Liver (tissue), 8 donors: ENCODE measurements at regions not wholly inside any gene's neighbourhood (a gene's known extent, or its start where the extent isn't known, plus 50 kb on each side); places are given as distances from the start of the nearest gene placed in this dataset.

Experiments used
- DNase-seq: peaks from one replicate; pipeline ENCODE4 v3.0.0-alpha.2; 2017; ENCODE audit warnings: low spot score
- H3K27ac ChIP-seq, 2 donors: one replicate each; pipeline ENCODE4 v1.7.0; 2013; ENCODE audit warnings: inconsistent platforms in 2 of 2, low read length in 2 of 2, control low read depth in 1 of 2, low read depth in 1 of 2, mild to moderate bottlenecking in 1 of 2
- H3K27me3 ChIP-seq, 4 donors: one replicate each; pipeline versions ENCODE4 v1.6.1 to v1.7.0; 2013; ENCODE audit warnings: low read length in 3 of 4, inconsistent platforms in 1 of 4, mild to moderate bottlenecking in 1 of 4, moderate library complexity in 1 of 4; ENCODE audit not compliant: control insufficient read depth in 4 of 4, insufficient read depth in 4 of 4
- H3K36me3 ChIP-seq, 4 donors: one replicate each; pipeline versions ENCODE4 v1.6.1 to v1.7.0; 2013; ENCODE audit warnings: low read length in 3 of 4, mild to moderate bottlenecking in 3 of 4, low read depth in 1 of 4, moderate library complexity in 1 of 4; ENCODE audit not compliant: control insufficient read depth in 4 of 4, insufficient read depth in 3 of 4
- H3K4me1 ChIP-seq, 4 donors: one replicate each; pipeline versions ENCODE4 v1.6.1 to v1.7.0; 2013; ENCODE audit warnings: low read length in 3 of 4, mild to moderate bottlenecking in 3 of 4, moderate library complexity in 1 of 4; ENCODE audit not compliant: control insufficient read depth in 4 of 4, insufficient read depth in 4 of 4
- H3K4me3 ChIP-seq, 3 donors: one replicate each; pipeline versions ENCODE4 v1.6.1 to v1.7.0; 2013; ENCODE audit warnings: low read length in 3 of 3, control low read depth in 1 of 3, low read depth in 1 of 3, mild to moderate bottlenecking in 1 of 3
- H3K9ac ChIP-seq, 2 donors: one replicate each; pipeline ENCODE4 v1.7.0; 2013; ENCODE audit warnings: low read length in 2 of 2, mild to moderate bottlenecking in 2 of 2, moderate library complexity in 2 of 2, control low read depth in 1 of 2, low read depth in 1 of 2
- H3K9me3 ChIP-seq, 4 donors: one replicate each; pipeline versions ENCODE4 v1.6.1 to v1.7.0; 2013; ENCODE audit warnings: low read length in 3 of 4; ENCODE audit not compliant: control insufficient read depth in 4 of 4
- ATF3 ChIP-seq: IDR thresholded peaks from 2 replicates; pipeline ENCODE4 v1.6.1; 2016; ENCODE audit warnings: antibody characterized with exemption
- CTCF ChIP-seq: fragments of 150-350 bp; IDR thresholded peaks from 2 replicates; pipeline ENCODE4 v1.5.1; 2017; ENCODE audit warnings: improper control_type of control experiment, low read depth, low read length; ENCODE audit not compliant: missing input control
- EGR1 ChIP-seq, 2 donors: IDR thresholded peaks; 2 replicates each; pipeline ENCODE4 v1.6.1; 2016 to 2018; ENCODE audit warnings: antibody characterized with exemption in 2 of 2, low read depth in 2 of 2
- FOXA1 ChIP-seq: IDR thresholded peaks from 2 replicates; pipeline ENCODE4 v1.6.1; 2016; ENCODE audit warnings: antibody characterized with exemption
- FOXA2 ChIP-seq: IDR thresholded peaks from 2 replicates; pipeline ENCODE4 v1.6.1; 2016; ENCODE audit warnings: antibody characterized with exemption
- GABPA ChIP-seq, 2 donors: IDR thresholded peaks in 1 of 2; conservative IDR thresholded peaks in 1 of 2; 2 replicates each; pipeline ENCODE4 v1.6.1; 2016; ENCODE audit warnings: antibody characterized with exemption in 2 of 2, mild to moderate bottlenecking in 1 of 2, moderate library complexity in 1 of 2
- HNF4A ChIP-seq, 2 donors: conservative IDR thresholded peaks; 2 replicates each; pipeline ENCODE4 v1.6.1; 2016; ENCODE audit warnings: antibody characterized with exemption in 2 of 2, mild to moderate bottlenecking in 2 of 2
- HNF4G ChIP-seq: IDR thresholded peaks from 2 replicates; pipeline ENCODE4 v1.6.1; 2016; ENCODE audit warnings: antibody characterized with exemption
- JUND ChIP-seq, 2 donors: IDR thresholded peaks; 2 replicates each; pipeline ENCODE4 v1.6.1; 2016; ENCODE audit warnings: antibody characterized with exemption in 2 of 2
- MAX ChIP-seq: IDR thresholded peaks from 2 replicates; pipeline ENCODE4 v1.6.1; 2016; ENCODE audit warnings: antibody characterized with exemption
- NR2F2 ChIP-seq: IDR thresholded peaks from 2 replicates; pipeline ENCODE4 v1.6.1; 2016; ENCODE audit warnings: antibody characterized with exemption
- RAD21 ChIP-seq, 2 donors: IDR thresholded peaks; 2 replicates each; pipeline ENCODE4 v1.6.1; 2016; ENCODE audit warnings: antibody characterized with exemption in 2 of 2, mild to moderate bottlenecking in 2 of 2
- REST ChIP-seq: IDR thresholded peaks from 2 replicates; pipeline ENCODE4 v1.6.1; 2016; ENCODE audit warnings: antibody characterized with exemption, mild to moderate bottlenecking
- RXRA ChIP-seq, 2 donors: IDR thresholded peaks; 2 replicates each; pipeline ENCODE4 v1.6.1; 2017 to 2018; ENCODE audit warnings: antibody characterized with exemption in 2 of 2, mild to moderate bottlenecking in 1 of 2
- SP1 ChIP-seq: IDR thresholded peaks from 2 replicates; pipeline ENCODE4 v1.6.1; 2018; ENCODE audit warnings: antibody characterized with exemption, mild to moderate bottlenecking
- TAF1 ChIP-seq: conservative IDR thresholded peaks from 2 replicates; pipeline ENCODE4 v1.6.1; 2016; ENCODE audit warnings: antibody characterized with exemption, mild to moderate bottlenecking
- YY1 ChIP-seq: IDR thresholded peaks from 2 replicates; pipeline ENCODE4 v1.6.1; 2016; ENCODE audit warnings: antibody characterized with exemption, mild to moderate bottlenecking
- ZBTB33 ChIP-seq: IDR thresholded peaks from 2 replicates; pipeline ENCODE4 v1.6.1; 2016; ENCODE audit warnings: antibody characterized with exemption
- WGBS: extraction: QIAGEN DNeasy Blood & Tissue Kit; methylation state at CpG from one replicate; pipeline ENCODE4 v1.1.7; 2013; 5-methylcytosine and 5-hydroxymethylcytosine counted together
- donor health status: healthy.
- donor health status: healthy.
- donor health status: healthy.
- donor health status: healthy.
- donor health status: healthy.

GRCh38 chr4:140229881-140230280 is 75.9 kb upstream of the MAML3 start:
- no peaks in the 10 kb centered on the region for H3K36me3 ChIP-seq
- no peaks in the 10 kb centered on the region for H3K27me3 ChIP-seq
- H3K4me1 ChIP-seq, result peaks cover 3 to 18% (median 5%) of the 10 kb centered on the region in 4 donors
- WGBS, result 93% methylated on average over 3 of the region's 3 CpGs
- DNase-seq, result no peak
- TF ChIP-seq GABPA (IDR thresholded peaks at IDR 0.05 in 1 of 2, conservative IDR thresholded peaks at IDR 0.05 in 1 of 2), result no peak
- TF ChIP-seq CTCF, result no peak
- TF ChIP-seq TAF1, result no peak
- no peak for TF ChIP-seq HNF4G
- TF ChIP-seq FOXA2, result no peak
- TF ChIP-seq YY1, result no peak
- TF ChIP-seq NR2F2, result no peak
- no peak for TF ChIP-seq RAD21 (IDR thresholded peaks at IDR 0.05)
- no peak for TF ChIP-seq MAX
- TF ChIP-seq ATF3, result no peak
- TF ChIP-seq SP1, result no peak
- TF ChIP-seq JUND (IDR thresholded peaks at IDR 0.05), result no peak
- no peak for TF ChIP-seq RXRA (IDR thresholded peaks at IDR 0.05)
- no peak for TF ChIP-seq REST
- TF ChIP-seq ZBTB33, result no peak
- TF ChIP-seq FOXA1, result no peak
- TF ChIP-seq EGR1 (IDR thresholded peaks at IDR 0.05; ENCODE audit: low read depth in 2 of 2), result no peak
- no peak for TF ChIP-seq HNF4A (conservative IDR thresholded peaks at IDR 0.05)
- no peak overlapping the region for H3K9ac ChIP-seq
- no peaks in the 10 kb centered on the region for H3K9me3 ChIP-seq
- H3K27ac ChIP-seq, result no peak overlapping the region
- H3K4me3 ChIP-seq, result no peak overlapping the region

- no peak for DNase-seq
- H3K9me3 ChIP-seq, result no peaks in the 10 kb centered on the region
- H3K9ac ChIP-seq, result no peak overlapping the region
- 42% methylated on average over 1 of the region's 1 CpG for WGBS
- H3K4me3 ChIP-seq, result no peak overlapping the region
- H3K4me1 ChIP-seq, result peaks cover 3 to 18% (median 5%) of the 10 kb centered on the region in 4 donors
- H3K36me3 ChIP-seq, result no peaks in the 10 kb centered on the region
- H3K27me3 ChIP-seq, result no peaks in the 10 kb centered on the region
- peak overlapping the region in 1 of 2 donors; percentile 25 for H3K27ac ChIP-seq
- peak; percentile 54 to 63 for TF ChIP-seq RXRA (IDR thresholded peaks at IDR 0.05)
- peak; percentile 28 for TF ChIP-seq REST
- peak; percentile 76 for TF ChIP-seq SP1
- no peak for TF ChIP-seq CTCF
- TF ChIP-seq YY1, result peak; percentile 37
- TF ChIP-seq FOXA2, result peak; percentile 79
- TF ChIP-seq GABPA (IDR thresholded peaks at IDR 0.05 in 1 of 2, conservative IDR thresholded peaks at IDR 0.05 in 1 of 2), result no peak
- peak; percentile 18 to 42 for TF ChIP-seq HNF4A (conservative IDR thresholded peaks at IDR 0.05)
- TF ChIP-seq NR2F2, result no peak
- no peak for TF ChIP-seq HNF4G
- TF ChIP-seq MAX, result peak; percentile 27
- TF ChIP-seq FOXA1, result no peak
These were observed 73.3 kb upstream of the MAML3 start for GRCh38 chr4:140227286-140227685.
